HG02943 (cell line): ENCODE measurements at regions not wholly inside any gene's neighbourhood (a gene's known extent, or its start where the extent isn't known, plus 50 kb on each side); places are given as distances from the start of the nearest gene placed in this dataset.
"Not testable (repeated sequence)": the region's sequence is repeated elsewhere in the genome, so short reads cannot be mapped to it uniquely, and the experiment has no call there.

Experiments used
- ATAC-seq: cut with Tn5 transposase; IDR thresholded peaks from one replicate; pipeline ENCODE4 v1.9.1; 2021; ENCODE audit warnings: mild to moderate bottlenecking, low read depth, moderate library complexity; ENCODE audit not compliant: unreplicated experiment

DNA sequence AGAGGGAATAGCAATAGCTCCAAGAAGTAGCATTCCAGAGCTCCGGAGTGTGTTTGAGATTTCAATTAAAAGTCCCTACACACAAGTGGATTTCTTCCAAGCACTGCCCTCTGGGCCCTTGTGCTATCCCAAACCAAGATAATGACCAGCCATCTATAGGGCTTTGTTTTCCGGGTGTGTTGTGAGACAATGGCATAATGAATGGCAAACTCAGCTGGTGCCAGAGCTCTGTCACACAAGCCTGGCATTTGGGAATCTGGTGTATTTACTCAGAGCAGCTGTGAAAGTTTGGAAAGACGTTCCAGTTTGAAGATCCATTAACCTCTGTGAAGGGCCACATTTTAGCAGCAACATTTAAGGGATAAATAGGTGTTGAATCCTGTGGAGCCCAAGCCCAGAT, 61.2 kb upstream of the TMTC2 start:
- ATAC-seq = no peak

- ATAC-seq = no peak
Measured at GRCh38 chr12:82627799-82628198, 58.9 kb upstream of the TMTC2 start.

DNA sequence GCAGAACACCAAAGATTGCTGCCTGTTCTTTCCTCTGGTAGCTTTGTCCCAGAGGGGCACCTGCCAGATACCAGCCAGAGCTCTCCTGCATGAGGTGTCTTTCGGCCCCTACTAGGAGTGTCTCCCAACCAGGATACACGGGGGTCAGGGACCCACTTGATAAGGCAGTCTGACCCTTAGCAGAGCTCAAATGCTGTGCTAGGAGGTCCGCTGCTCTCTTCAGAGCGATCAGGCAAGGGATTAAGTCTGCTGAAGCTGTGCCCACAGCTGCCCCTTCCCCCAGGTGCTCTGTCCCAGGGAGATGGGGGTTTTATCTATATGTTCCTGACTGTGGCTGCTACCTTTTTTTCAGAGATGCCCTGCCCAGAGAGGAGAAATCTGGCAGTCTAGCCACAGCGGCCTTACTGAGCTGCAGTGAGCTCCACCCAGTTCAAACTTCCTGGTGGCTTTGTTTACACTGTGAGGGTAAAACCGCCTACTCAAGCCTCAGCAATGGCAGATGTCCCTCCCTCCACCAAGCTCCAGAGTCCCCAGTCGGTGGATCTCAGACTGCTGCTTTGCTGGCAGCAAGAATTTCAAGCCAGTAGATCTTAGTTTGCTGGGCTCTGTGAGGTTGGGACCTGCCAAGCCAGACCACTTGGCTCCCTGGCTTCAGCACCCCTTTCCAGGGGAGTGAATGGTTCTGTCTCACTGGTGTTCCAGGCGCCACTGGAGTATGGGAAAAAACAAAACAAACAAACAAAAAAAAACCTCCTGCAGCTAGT, 52.0 kb upstream of the TMTC2 start:
- not testable (repeated sequence) for ATAC-seq

GRCh38 chr12:82635263-82635662, 51.4 kb upstream of the TMTC2 start:
- ATAC-seq = no peak
